HepG2 (cell line): ENCODE measurements at regions not wholly inside any gene's neighbourhood (a gene's known extent, or its start where the extent isn't known, plus 50 kb on each side); places are given as distances from the start of the nearest gene placed in this dataset.

Experiments
- CTCF ChIP-seq: sonication (generic); formaldehyde crosslinking; IDR thresholded peaks from 2 replicates; pipeline ENCODE4 v1.5.0; 2020; ENCODE audit warnings: mild to moderate bottlenecking, missing genetic modification reagents, moderate library complexity
- SIN3A ChIP-seq: IDR thresholded peaks from 2 replicates; pipeline ENCODE4 v1.6.1; 2011; ENCODE audit warnings: low read depth, mild to moderate bottlenecking, control low read depth, low read length, borderline replicate concordance

GRCh38 chr5:173413471-173413982 lies 85.3 kb upstream of the STC2 start:
- no peak for TF ChIP-seq CTCF (CRISPR knock-in tag)
- TF ChIP-seq SIN3A, result no peak
